ENCODE measurements at regions not wholly inside any gene's neighbourhood (a gene's known extent, or its start where the extent isn't known, plus 50 kb on each side); places are given as distances from the start of the nearest gene placed in this dataset.

GRCh38 chr3:64332459-64333350 is 107.4 kb upstream of the PRICKLE2 start:
- CTCF ChIA-PET (ENCODE audit: low intra/inter-chr PET ratio): no interaction called here
- no peak overlapping the region for H3K9ac ChIP-seq (ENCODE audit: insufficient read depth in 1 of 2, low read depth in 2 of 2, low read length in 2 of 2)
- no TSS peak for BruUV-seq (replicated peaks)
- DNase-seq (ENCODE audit: extremely low read depth in 1 of 4, low spot score in 3 of 4) (no peak), FAIRE-seq (no peak), ATAC-seq (no peak)
- 0% methylated on average over 9 of the region's 9 CpGs for WGBS (ENCODE audit: insufficient coverage, low coverage, missing lambda C conversion rate)
- no peaks in the 10 kb centered on the region for H3K27me3 ChIP-seq (ENCODE audit: control insufficient read depth in 2 of 2, insufficient read depth in 2 of 2, low read length in 2 of 2)
- H3K36me3 ChIP-seq (ENCODE audit: control insufficient read depth, insufficient read depth, low read length): no peaks in the 10 kb centered on the region
- no peaks in the 10 kb centered on the region for H3K9me1 ChIP-seq (ENCODE audit: control insufficient read depth, insufficient read depth, low read length)
- no peak for TF ChIP-seq ZNF778 (CRISPR knock-in tag; IDR thresholded peaks at IDR 0.05)
- TF ChIP-seq, protein P1, sequence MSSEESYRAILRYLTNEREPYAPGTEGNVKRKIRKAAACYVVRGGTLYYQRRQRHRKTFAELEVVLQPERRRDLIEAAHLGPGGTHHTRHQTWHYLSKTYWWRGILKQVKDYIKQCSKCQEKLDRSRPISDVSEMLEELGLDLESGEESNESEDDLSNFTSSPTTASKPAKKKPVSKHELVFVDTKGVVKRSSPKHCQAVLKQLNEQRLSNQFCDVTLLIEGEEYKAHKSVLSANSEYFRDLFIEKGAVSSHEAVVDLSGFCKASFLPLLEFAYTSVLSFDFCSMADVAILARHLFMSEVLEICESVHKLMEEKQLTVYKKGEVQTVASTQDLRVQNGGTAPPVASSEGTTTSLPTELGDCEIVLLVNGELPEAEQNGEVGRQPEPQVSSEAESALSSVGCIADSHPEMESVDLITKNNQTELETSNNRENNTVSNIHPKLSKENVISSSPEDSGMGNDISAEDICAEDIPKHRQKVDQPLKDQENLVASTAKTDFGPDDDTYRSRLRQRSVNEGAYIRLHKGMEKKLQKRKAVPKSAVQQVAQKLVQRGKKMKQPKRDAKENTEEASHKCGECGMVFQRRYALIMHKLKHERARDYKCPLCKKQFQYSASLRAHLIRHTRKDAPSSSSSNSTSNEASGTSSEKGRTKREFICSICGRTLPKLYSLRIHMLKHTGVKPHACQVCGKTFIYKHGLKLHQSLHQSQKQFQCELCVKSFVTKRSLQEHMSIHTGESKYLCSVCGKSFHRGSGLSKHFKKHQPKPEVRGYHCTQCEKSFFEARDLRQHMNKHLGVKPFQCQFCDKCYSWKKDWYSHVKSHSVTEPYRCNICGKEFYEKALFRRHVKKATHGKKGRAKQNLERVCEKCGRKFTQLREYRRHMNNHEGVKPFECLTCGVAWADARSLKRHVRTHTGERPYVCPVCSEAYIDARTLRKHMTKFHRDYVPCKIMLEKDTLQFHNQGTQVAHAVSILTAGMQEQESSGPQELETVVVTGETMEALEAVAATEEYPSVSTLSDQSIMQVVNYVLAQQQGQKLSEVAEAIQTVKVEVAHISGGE (CRISPR knock-in tag; IDR thresholded peaks at IDR 0.05): peak in 1 of 3 experiments; percentile 30; a peak in 2 of 6 replicates
- H2AFZ ChIP-seq (ENCODE audit: low read depth, low read length): no peak overlapping the region
- H4K20me1 ChIP-seq (replicated peaks; ENCODE audit: control insufficient read depth, insufficient read depth, low read length): no peaks in the 10 kb centered on the region
- no peak overlapping the region for H3K4me2 ChIP-seq (ENCODE audit: insufficient read depth, low read length)
- no peaks in the 10 kb centered on the region for H3K9me3 ChIP-seq (replicated peaks; ENCODE audit: control insufficient read depth, insufficient read depth, low read depth, low read length)
- no peak overlapping the region for H3K27ac ChIP-seq (ENCODE audit: extremely low read depth, low read depth, low read length)
- in situ Hi-C loops (cut with MboI) (no loop called here), intact Hi-C loops (cut with micrococcal nuclease) (no loop called here)
- H3K4me3 ChIP-seq: no peak overlapping the region
- POLR2A ChIA-PET: no interaction called here
- no peaks in the 10 kb centered on the region for H3K79me2 ChIP-seq (ENCODE audit: control insufficient read depth, insufficient read depth, low read length)
- H3K4me1 ChIP-seq (replicated peaks in 1 of 2; ENCODE audit: control insufficient read depth in 2 of 2, insufficient read depth in 2 of 2, low read length in 2 of 2): no peaks in the 10 kb centered on the region
